HK-2 (cell line): ENCODE measurements at regions not wholly inside any gene's neighbourhood (a gene's known extent, or its start where the extent isn't known, plus 50 kb on each side); places are given as distances from the start of the nearest gene placed in this dataset.

Experiments
- DNase-seq: peaks from one replicate; pipeline ENCODE4 v3.0.0-alpha.2; 2018; ENCODE audit not compliant: unreplicated experiment

DNA sequence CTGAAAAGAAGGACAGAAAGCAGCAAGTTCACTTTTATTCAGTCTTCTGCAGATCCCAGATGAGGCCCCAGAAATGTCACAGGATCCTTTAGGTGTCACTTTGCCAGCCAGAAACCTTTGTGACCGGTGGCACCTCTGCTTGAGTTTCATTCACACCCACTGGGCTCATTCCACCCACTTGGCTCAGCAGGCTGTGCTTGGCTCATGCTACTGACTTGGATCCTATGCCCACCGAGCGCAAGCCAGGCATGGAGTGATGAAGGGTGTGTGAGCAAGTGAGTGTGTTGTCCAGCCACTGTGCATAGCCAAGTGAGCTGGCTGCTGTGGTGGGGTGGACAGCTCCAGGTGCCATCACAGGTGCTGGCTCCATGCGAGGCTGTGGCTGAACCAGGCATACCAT lies 357.0 kb upstream of the GULP1 start:
- DNase-seq = no peak

DNA sequence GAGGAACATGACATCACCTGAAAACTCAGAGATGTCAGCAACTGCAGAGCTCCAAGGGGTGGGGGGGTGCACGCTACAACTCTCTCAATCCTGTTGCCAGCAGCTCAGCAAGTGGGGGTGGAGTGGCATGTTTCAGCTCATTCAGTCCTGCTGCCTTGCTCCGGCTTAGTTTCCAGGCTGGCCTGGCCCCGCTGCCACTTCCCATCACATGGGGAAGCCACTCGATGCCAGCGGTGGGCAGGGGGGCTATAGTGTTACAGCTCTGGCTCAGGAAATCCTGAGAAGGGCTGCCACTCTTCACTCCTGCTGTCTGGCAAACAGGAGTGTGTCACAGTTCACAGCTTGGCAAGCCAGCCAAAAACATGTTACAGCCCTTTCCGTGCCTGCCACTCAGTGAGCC lies 356.5 kb upstream of the GULP1 start:
- no peak for DNase-seq

DNA sequence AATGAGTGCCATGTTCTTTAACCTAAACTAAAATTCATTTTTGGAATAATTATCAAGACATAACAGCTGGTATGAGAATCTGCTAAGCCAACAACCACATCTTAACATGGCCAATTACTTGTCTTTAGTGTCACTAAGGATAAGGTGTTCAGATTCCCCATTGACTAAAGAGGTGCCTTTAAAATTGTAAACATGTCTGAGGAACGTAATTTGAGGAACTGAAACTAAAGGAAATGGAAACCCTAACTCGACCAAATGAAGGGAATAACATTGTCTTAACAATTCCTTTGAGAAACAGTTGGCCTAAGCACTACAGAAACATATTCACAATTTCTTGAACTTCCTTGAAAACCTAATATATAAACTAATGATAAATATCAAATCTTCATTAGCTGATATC lies 355.4 kb upstream of the GULP1 start:
- DNase-seq = no peak

DNA sequence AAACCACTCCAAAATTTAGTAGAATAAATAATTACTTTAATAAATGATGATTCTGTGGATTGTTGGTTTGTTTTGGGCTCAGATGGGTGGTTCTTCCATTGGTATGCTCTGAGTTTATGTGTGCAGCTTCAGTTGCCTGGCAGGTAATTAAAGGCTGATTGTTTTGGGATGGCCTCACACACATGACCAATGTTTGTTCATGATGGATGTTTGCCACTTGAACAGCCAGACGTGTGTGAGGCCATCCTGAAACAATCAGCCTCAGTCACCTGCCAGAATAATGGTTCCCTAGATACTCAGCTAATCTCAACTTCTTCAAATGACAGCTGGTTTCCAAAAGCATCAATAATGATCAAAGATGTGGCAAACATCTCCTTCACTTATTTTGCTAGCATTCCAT lies 352.5 kb upstream of the GULP1 start:
- no peak for DNase-seq

DNA sequence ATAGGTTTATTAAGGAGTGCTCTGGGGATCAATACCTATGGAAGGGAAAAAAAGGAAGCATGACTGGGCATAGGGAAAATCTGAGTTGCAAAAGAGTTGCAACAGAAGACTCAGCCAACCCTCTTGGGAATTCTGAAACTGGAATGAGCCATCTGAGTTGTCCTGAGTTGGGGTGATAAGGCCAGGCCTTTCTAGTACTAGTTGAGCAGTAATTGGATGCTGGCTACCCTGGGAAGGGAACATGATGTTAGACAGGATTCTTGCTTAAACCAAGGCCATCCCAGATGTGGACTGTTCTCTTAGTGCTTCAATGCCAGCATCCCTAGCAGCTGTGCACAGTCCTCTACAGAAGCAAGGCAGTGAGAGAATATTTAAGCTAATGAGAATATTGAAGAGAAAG lies 348.8 kb upstream of the GULP1 start:
- DNase-seq = no peak

DNA sequence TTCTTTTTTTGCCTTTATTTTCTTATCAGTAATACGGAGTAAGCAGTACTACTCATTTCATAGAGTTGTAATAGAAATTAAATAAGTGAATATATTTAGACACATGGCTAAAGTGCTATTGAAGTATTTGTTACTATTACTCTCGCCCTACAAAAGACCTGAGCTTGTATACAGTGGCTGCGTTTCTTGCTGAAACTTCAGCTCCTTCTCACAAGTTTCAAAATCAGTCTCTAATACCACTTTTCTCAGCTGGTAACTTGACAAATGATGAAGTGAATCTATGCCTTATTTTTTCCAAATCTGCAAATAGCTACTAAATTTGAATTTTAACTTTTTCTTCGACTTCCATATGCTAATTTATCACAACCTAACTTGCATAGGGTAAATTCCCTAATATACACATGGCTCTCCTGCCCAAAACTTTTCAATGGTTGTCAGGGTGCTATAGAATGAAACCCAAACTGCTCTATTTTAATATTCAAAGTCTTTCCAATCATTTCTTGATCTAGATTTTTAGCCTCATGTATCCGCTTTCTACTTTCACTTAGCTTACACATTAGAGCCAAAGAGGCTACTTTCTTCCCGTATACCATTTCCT lies 347.8 kb upstream of the GULP1 start:
- no peak for DNase-seq

DNA sequence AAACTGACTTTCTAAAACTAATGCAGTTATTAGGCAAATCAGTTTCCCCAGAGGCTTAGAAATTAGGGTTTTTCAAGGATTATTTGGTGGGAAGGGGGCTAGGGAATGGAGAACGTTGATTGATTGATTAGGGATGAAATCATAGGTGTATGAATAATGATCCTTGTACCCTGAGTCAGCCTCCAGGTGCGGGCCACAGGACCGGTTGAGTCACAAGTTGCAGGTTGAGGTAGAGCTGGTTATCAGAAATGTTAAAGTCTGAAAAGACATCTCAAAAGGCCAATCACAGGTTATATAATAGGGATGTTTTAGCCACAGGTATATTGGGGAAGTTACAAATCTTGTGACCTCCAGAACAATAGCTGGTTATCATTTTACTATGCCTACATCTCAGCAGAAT lies 341.8 kb upstream of the GULP1 start:
- no peak for DNase-seq

DNA sequence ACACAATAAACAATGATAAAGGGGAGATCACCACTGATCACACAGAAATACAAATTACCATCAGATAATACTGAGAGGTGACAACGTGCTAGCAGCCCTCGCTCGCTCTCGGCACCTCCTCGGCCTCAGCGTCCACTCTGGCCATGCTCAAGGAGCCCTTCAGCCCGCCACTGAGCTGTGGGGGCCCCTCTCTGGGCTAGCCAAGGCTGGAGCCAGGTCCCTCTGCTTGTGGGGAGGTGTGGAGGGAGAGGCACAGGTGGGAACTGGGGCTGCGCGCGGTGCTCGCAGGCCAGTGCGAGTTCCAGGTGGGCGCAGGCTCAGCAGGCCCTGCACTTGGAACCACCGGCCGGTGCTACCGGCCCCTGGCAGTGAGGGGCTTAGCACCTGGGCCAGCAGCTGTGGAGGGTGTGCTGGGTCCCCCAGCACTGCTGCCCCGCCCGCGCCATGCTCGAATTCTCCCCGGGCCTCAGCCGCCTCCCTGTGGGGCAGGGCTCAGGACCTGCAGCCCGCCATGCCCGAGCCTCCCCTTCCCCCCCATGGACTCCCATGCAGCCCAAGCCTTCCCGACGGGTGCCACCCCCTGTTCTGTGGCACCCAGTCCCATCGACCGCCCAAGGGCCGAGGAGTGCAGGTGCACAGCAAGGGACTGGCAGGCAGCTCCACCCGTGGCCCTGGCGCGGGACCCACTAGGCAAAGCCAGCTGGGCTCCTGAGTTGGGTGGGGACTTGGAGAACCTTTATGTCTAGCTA lies 340.0 kb upstream of the GULP1 start:
- no peak for DNase-seq

DNA sequence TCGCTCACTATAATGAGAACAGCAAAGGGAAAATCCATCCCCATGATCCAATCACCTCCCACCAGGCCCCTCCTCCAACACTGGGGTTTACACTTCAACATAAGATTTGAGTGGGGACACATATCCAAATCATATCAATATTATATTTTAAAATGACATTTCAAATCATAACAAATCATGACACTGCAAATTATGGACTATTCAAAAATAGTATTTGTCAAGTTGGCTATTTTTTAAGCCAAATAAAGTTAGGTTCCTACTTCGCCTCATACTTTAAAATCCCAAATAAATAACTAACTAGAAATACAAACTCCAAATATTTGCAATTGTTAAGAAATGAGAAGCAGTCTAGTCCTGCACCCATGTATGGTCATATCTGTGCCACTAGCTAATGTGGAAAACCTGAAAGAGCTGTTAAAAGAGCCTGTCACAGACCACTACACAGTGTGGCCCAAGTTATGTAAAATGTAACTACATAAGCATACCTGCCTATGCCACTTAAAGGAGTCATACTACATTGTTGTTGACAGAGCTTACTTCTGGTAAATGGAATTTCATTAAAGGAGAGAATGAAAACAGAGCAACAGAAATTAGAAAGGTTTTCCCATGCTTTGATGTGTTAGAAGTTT lies 334.7 kb upstream of the GULP1 start:
- DNase-seq = peak; percentile 10

DNA sequence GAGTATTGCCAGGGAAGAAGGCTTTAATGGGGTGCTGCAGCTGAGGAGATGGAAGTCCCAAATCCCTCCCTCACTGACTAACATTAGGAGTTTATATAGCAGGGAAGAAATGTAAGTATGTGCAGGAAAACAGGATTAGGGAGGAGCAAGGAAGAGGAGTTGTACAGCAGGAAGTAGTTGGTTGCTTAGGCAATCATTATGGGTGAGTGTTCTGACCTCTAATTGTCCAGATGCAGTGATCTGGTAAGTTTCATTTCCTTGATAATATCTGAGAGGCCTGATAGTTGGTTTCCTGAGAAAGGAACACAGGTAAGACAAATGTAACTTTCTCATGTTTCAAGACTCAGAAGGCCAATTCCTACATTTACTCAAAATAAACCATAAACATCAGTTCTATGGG lies 331.9 kb upstream of the GULP1 start:
- DNase-seq = no peak

DNA sequence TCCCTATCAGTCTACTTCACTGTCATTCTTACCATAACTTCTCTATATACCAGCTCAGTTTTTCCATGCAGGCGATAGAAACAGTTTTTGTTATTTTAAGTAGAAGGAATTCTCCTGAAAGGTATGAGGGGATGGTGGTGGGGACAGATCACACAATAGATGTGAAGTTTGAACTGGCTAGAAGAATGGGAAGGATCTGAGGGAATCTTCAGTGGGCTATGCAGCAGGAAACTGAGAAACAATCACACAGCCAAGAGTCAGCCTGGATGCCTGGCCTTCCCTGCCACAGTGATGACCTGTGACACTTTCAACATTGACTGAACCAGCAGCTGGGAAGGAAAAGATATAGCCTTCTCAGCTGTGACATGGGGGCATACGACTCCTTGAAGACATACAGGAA lies 329.1 kb upstream of the GULP1 start:
- no peak for DNase-seq

DNA sequence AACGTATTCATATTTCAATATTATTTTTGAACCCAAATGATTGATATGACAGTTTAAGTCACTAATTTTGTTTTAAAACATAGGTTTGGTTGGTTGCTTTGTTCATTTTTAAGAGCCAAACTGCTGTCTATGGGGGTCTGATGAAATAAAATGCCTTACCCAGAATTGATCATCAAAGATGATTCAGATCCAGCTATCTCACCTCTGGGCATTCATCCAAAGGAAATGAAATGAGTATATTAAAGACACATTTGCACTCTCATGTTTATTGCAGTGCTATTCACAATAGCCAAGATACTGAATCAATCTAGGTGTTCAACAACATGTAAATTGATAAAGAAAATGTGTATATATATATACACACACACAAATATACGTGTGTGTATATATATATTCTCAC lies 326.9 kb upstream of the GULP1 start:
- DNase-seq = no peak

DNA sequence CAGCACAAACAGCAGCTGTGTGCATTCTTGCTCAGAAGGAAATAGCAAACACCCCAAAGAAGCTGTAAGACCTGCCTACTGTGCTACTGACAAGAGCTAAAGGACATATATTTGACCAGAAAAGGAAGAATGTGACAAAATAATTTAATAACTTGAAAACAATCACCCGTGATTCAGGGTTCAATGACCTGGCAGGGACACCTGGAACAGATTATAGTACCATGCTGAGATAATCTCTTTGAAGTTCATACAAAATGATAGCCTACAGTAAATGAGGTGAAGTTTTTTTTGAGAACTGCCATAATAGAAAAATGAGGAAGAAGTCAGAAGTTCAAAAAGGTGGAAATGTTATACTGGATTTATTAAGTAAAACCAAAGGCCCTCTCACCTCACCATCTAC lies 324.8 kb upstream of the GULP1 start:
- DNase-seq = no peak

DNA sequence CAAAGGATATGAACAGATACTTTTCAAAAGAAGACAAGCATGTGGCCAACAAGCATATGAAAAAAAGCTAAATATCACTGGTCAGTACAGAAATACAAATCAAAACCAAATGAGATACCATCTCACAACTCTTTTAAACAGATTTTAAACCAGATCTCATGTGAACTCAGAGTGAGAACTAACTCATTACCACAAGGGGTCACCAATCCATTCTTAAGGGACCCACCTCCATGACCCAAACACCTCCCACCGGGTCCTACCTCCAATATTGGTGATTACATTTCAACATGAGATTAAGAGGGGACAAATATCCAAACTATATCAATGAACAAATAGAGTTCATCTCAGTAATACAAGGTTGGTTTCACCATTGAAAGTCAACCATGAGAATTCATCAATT lies 319.8 kb upstream of the GULP1 start:
- DNase-seq = no peak

DNA sequence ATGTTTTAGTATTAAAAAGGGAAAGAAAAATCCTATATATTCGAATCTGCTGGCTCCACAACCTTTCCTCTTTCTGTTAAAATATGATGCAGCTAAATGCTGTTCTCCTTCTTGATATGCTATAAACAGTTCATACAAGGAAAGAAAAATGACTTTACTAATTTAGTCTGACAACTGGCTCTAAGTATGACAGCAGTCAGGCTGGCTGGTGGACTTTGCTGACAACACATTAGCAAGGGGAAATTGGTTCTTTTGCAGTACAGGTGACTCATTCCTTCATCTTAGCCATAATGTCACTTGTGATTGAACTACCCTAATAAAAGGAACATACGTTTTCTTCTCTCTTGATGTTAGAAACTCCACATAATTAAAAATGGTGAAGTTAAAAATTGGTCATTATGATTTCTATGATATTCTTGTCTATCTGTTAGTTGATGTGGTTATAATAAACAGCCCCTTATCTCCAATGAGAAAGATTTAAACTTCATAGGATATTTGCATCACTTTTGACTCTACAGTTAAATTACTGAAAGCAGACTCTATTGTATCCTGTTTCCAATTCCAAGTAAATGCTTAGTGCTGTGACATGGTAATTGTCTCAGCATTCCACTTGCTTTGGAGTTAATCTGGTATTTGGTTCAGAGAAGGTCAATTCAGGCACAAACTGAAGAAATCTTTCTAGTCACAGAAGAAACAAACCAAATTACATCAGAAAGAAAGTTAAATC lies 315.3 kb upstream of the GULP1 start:
- no peak for DNase-seq

DNA sequence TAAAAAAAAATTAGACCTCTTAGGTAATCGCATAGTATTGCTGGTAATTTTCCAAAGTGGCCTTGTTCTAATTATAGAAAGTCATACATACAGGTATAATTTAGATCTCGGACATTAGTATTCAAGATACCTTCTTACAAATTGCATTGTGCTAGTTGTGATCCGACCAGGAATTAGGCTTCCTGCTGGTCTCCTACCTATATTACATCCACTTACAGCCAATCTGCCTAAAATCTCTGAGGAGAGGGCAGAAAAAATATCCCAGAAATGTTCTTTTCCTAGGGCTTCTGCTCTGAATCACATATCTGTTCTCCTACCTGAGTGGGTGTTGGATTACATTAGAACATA lies 314.7 kb upstream of the GULP1 start:
- DNase-seq = no peak

DNA sequence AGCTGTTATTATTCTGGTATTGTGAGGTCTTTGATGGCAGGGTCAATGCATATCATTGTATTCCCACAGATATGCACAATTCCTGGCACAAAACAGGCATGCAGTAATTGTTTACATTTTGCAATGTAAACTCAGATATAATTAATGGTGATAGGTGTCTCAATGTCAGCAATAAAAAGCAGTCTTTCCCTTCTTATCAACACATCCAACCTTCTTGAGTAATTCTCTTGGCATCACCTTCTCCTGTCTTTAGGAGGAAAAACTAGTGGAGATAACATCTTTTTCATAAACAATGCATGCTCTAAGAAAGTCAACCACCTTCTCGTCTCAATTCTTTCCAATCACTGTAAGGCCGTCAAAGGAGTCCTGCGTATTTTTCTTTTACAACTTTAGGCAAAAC lies 313.3 kb upstream of the GULP1 start:
- no peak for DNase-seq

DNA sequence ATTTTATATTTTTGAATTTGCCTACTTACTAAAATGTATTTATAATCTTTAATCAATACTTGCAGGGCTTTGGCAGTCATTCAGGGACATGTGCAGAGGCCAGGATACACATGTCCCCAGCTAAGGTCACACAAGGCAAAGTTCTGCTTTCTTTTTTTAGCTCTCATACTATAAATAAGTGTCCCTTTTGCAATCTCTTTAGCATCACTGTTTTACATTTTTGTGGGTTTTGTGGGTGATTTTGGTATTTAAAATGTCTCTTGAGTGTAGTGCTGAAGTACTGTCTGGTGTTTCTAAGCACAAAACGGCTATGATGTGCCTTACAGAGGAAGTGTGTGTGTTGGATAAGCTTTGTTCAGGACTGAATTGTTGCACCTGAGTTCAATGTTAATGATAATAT lies 309.0 kb upstream of the GULP1 start:
- DNase-seq = no peak

DNA sequence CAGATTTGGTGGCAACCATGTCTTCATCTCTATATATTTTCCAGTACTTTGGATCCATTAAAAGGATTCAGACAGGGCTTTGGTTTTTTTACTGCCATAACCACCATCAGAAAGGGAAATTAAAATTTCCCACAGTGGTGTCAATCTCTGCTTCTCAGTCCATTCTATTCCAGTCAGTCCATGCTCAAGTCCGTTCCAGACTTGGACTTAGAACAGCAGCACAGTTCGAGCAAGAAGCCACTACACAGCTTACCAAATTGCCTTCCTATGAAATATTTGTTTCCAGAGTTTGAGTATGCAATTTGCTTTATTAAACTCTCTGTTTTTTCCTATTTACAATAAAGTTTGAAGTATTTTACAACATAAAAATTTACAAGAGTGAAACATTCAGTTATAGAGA lies 306.5 kb upstream of the GULP1 start:
- DNase-seq = no peak

DNA sequence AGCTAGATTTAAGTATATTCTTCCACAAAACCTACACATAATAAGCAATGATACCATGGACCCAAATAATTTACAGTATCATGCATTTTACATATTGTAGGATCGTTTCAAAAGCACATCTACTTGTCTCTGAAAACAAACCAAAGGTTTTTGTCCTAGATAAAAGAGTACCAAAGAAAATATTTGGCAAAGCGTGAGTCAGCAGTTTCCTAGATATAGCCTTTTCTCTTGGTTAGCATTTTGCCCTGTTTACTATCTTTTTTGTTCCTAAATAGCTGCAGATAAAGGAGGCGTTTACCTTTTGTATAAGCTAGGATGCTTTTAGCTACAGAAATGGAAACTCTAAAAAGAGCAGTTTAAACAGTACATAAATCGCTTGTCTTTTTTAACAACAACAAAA lies 305.8 kb upstream of the GULP1 start:
- no peak for DNase-seq

DNA sequence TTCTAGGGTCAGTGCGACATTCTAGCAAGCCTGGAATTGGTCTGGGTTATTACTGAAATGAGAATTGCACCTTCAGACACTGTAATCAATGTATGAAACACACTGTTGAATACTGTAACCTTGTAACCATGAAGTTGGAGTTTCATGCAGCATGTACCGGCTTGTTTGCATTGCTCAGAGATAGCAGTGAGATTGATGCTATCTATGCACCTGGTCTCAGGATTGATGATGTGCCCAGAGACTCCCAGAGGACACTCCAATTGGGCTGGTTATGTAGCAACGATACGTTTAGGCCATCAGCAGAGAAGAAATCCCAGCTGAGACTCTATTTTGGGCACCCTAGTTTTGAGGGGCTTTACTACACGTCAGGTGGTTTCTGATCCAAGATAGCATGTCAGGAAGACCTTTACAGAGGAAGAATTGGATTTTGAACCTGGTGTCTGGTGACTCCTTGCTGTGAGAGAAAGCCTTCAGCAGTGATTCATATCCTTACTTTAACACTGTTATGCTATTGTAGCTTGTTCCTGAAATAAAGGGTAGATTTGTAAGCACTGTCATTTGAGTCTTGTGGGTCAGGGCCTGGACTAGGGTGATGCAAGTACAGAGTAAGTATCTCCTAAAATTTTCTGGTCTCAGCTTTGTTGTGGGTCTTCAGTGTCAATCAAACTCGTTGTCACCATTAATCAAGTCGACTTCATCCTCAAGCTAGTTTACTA lies 305.1 kb upstream of the GULP1 start:
- DNase-seq = no peak

DNA sequence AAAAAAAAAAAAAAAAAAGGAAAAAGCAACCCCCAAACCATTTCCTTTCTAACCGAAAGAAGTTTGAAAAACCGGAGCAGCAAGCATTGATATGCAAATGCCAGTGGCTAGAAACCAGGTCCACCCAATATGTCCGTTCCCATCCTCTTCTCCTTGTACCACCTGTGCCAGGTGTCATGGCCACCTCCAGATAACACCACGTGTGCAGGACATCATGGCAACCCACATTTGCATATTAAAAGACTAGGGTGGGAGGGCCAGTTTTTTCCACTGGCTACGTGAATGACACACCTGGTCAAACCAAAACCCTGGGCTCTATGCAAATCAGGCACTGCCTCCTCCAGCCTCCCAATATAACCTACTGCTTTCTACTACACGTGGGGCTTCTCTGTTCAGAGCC lies 303.3 kb upstream of the GULP1 start:
- no peak for DNase-seq
